A673 (cell line): ENCODE measurements at regions not wholly inside any gene's neighbourhood (a gene's known extent, or its start where the extent isn't known, plus 50 kb on each side); places are given as distances from the start of the nearest gene placed in this dataset.

Experiments used
- BruUV-seq: library from RNA; stranded (reverse); fragments of 400-500 nt; replicated peaks from 2 replicates; lab custom pipeline; 2021; lab: Mats Ljungman, UMichigan
- CTCF ChIA-PET: fragments of 300-600 bp; sonication (Branson Sonifier 250); formaldehyde crosslinking; loops from one replicate; lab custom pipeline; 2022; ENCODE audit warnings: antibody characterized with exemption; lab: Charles Lee
- POLR2A ChIA-PET: fragments of 300-600 bp; sonication (Branson Sonifier 250); formaldehyde crosslinking; loops from one replicate; lab custom pipeline; 2022; ENCODE audit warnings: antibody characterized with exemption; ENCODE audit not compliant: low non-redundant PET; lab: Charles Lee
- DNase-seq: peaks from one replicate; pipeline ENCODE4 v3.0.0-alpha.2; 2015; ENCODE audit warnings: low spot score
- H3K27ac ChIP-seq: fragments of 200-600 bp; sonication (generic); 2 replicates; pipeline ENCODE4 v1.5.1; 2016; ENCODE audit warnings: mixed run types, low read depth, mild to moderate bottlenecking, mixed read lengths, antibody characterized with exemption, low read length; ENCODE audit not compliant: poor library complexity, severe bottlenecking
- H3K27me3 ChIP-seq: fragments of 200-600 bp; sonication (generic); replicated peaks from 2 replicates; pipeline ENCODE4 v1.6.1; 2017; ENCODE audit warnings: mixed run types, low read depth, mild to moderate bottlenecking, mixed read lengths, antibody characterized with exemption, low read length; ENCODE audit not compliant: insufficient read depth, poor library complexity
- H3K36me3 ChIP-seq: fragments of 200-600 bp; sonication (generic); 2 replicates; pipeline ENCODE4 v1.6.1; 2016; ENCODE audit warnings: mixed run types, mild to moderate bottlenecking, mixed read lengths, antibody characterized with exemption, low read length; ENCODE audit not compliant: insufficient read depth, poor library complexity, severe bottlenecking
- H3K4me1 ChIP-seq: fragments of 200-600 bp; sonication (generic); 2 replicates; pipeline ENCODE4 v1.6.1; 2017; ENCODE audit warnings: mixed run types, mild to moderate bottlenecking, mixed read lengths, antibody characterized with exemption, low read length; ENCODE audit not compliant: insufficient read depth, poor library complexity, severe bottlenecking
- H3K4me3 ChIP-seq: fragments of 200-600 bp; sonication (generic); 2 replicates; pipeline ENCODE4 v1.5.1; 2016; ENCODE audit warnings: low read depth, mixed run types, mild to moderate bottlenecking, mixed read lengths, low read length; ENCODE audit not compliant: poor library complexity, severe bottlenecking
- H3K9me3 ChIP-seq: fragments of 200-600 bp; sonication (generic); 2 replicates; pipeline ENCODE4 v1.6.1; 2016; ENCODE audit warnings: mixed run types, low read depth, mild to moderate bottlenecking, mixed read lengths, antibody characterized with exemption, low read length; ENCODE audit not compliant: poor library complexity, severe bottlenecking
- CTCF ChIP-seq: fragments of 300-800, 200-600 bp; sonication (generic); conservative IDR thresholded peaks from 2 replicates; pipeline ENCODE4 v1.5.1; 2017; ENCODE audit warnings: low read depth, mild to moderate bottlenecking, antibody characterized with exemption, low read length, moderate library complexity, mixed read lengths
- EZH2 ChIP-seq: fragments of 200-600 bp; sonication (generic); IDR thresholded peaks from 2 replicates; pipeline ENCODE4 v1.6.1; 2017; ENCODE audit warnings: borderline replicate concordance, low read depth, mild to moderate bottlenecking, mixed read lengths, antibody characterized with exemption, low read length; ENCODE audit not compliant: poor library complexity, severe bottlenecking
- intact Hi-C: fragments of 100-400 bp; cut with micrococcal nuclease; formaldehyde crosslinking; loops from one replicate; pipeline ENCODE4 v1.10.0; 2022; ENCODE audit not compliant: unreplicated experiment

- no peaks in the 10 kb centered on the region for H3K27me3 ChIP-seq
- DNase-seq, result peak; percentile 52
- intact Hi-C loops, result loop anchor here (10.0 kb wide), 2 partner anchors 147 to 253 kb away; partner anchors contain the start of gene S1PR3
- H3K4me1 ChIP-seq, result peaks cover 56% of the 10 kb centered on the region
- BruUV-seq, result no TSS peak
- ChIA-PET CTCF (no interaction called here), POLR2A (no interaction called here)
- H3K9me3 ChIP-seq, result no peaks in the 10 kb centered on the region
- no peak overlapping the region for H3K4me3 ChIP-seq
- TF ChIP-seq EZH2 (no peak), CTCF (peak; percentile 52)
- H3K27ac ChIP-seq, result no peak overlapping the region
- H3K36me3 ChIP-seq, result no peaks in the 10 kb centered on the region
Measured at GRCh38 chr9:88741335-88741734, 206.4 kb downstream of the NXNL2 start.

GRCh38 chr9:88742483-88742882, 207.5 kb downstream of the NXNL2 start:
- no peak for TF ChIP-seq CTCF
- no peak for TF ChIP-seq EZH2
- ChIA-PET CTCF (no interaction called here), POLR2A (no interaction called here)
- H3K27ac ChIP-seq, result no peak overlapping the region
- H3K9me3 ChIP-seq, result no peaks in the 10 kb centered on the region
- intact Hi-C loops, result loop anchor here (10.0 kb wide), 2 partner anchors 148 to 252 kb away; partner anchors contain the start of gene S1PR3
- H3K4me1 ChIP-seq, result peaks cover 64% of the 10 kb centered on the region
- no peaks in the 10 kb centered on the region for H3K36me3 ChIP-seq
- no TSS peak for BruUV-seq
- H3K27me3 ChIP-seq, result no peaks in the 10 kb centered on the region
- H3K4me3 ChIP-seq, result no peak overlapping the region
- peak; percentile 75 for DNase-seq

GRCh38 chr9:88742905-88743304, 207.9 kb downstream of the NXNL2 start:
- Histone ChIP-seq H3K4me3 (no peak overlapping the region), H3K9me3 (no peaks in the 10 kb centered on the region), H3K27ac (no peak overlapping the region), H3K36me3 (no peaks in the 10 kb centered on the region), H3K4me1 (peaks cover 67% of the 10 kb centered on the region), H3K27me3 (no peaks in the 10 kb centered on the region)
- no TSS peak for BruUV-seq
- ChIA-PET CTCF (no interaction called here), POLR2A (no interaction called here)
- TF ChIP-seq CTCF, result no peak
- no peak for TF ChIP-seq EZH2
- no peak for DNase-seq
- intact Hi-C loops, result loop anchor here (10.0 kb wide), 2 partner anchors 148 to 252 kb away; partner anchors contain the start of gene S1PR3
